VCaP (cell line): ENCODE measurements at regions not wholly inside any gene's neighbourhood (a gene's known extent, or its start where the extent isn't known, plus 50 kb on each side); places are given as distances from the start of the nearest gene placed in this dataset.

ENCODE experiments used
- H3K27ac ChIP-seq: fragments of 450-650 bp; 2 replicates; pipeline ENCODE4 v1.5.1; 2017
- CTCF ChIP-seq: fragments of 450-650 bp; conservative IDR thresholded peaks from 2 replicates; pipeline ENCODE4 v1.5.1; 2017; ENCODE audit warnings: mild to moderate bottlenecking, moderate library complexity

GRCh38 chr3:190193210-190193609, 72.5 kb upstream of the P3H2 start:
- TF ChIP-seq CTCF, result no peak
- no peak overlapping the region for H3K27ac ChIP-seq

- TF ChIP-seq CTCF, result no peak
- H3K27ac ChIP-seq, result no peak overlapping the region
Measured at GRCh38 chr3:190192739-190193138, 72.0 kb upstream of the P3H2 start.

- no peak for TF ChIP-seq CTCF
- no peak overlapping the region for H3K27ac ChIP-seq
Measured at GRCh38 chr3:190192087-190192486, 71.4 kb upstream of the P3H2 start.

- H3K27ac ChIP-seq, result no peak overlapping the region
- no peak for TF ChIP-seq CTCF
Measured at GRCh38 chr3:190188197-190188596, 67.5 kb upstream of the P3H2 start.

GRCh38 chr3:190183121-190183520, 62.4 kb upstream of the P3H2 start:
- no peak overlapping the region for H3K27ac ChIP-seq
- TF ChIP-seq CTCF, result no peak

- H3K27ac ChIP-seq, result no peak overlapping the region
- no peak for TF ChIP-seq CTCF
Measured at GRCh38 chr3:190182418-190183043, 61.8 kb upstream of the P3H2 start.

- H3K27ac ChIP-seq, result no peak overlapping the region
- no peak for TF ChIP-seq CTCF
Measured at GRCh38 chr3:190180268-190180667, 59.6 kb upstream of the P3H2 start.
